ENCODE measurements at regions not wholly inside any gene's neighbourhood (a gene's known extent, or its start where the extent isn't known, plus 50 kb on each side); places are given as distances from the start of the nearest gene placed in this dataset.

GRCh38 chr2:16112972-16113560 lies 172.7 kb downstream of the MYCN start:
- TF ChIP-seq, protein P1, sequence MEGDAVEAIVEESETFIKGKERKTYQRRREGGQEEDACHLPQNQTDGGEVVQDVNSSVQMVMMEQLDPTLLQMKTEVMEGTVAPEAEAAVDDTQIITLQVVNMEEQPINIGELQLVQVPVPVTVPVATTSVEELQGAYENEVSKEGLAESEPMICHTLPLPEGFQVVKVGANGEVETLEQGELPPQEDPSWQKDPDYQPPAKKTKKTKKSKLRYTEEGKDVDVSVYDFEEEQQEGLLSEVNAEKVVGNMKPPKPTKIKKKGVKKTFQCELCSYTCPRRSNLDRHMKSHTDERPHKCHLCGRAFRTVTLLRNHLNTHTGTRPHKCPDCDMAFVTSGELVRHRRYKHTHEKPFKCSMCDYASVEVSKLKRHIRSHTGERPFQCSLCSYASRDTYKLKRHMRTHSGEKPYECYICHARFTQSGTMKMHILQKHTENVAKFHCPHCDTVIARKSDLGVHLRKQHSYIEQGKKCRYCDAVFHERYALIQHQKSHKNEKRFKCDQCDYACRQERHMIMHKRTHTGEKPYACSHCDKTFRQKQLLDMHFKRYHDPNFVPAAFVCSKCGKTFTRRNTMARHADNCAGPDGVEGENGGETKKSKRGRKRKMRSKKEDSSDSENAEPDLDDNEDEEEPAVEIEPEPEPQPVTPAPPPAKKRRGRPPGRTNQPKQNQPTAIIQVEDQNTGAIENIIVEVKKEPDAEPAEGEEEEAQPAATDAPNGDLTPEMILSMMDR (IDR thresholded peaks at IDR 0.05; ENCODE audit: insufficient read depth, low read depth, low read length, missing control alignments) = no peak
- no peak for DNase-seq (ENCODE audit: low read depth)
- H3K4me3 ChIP-seq (ENCODE audit: low read length) = no peak overlapping the region

- no peak for DNase-seq (ENCODE audit: low read depth)
- TF ChIP-seq, protein P1 (IDR thresholded peaks at IDR 0.05; ENCODE audit: insufficient read depth, low read depth, low read length, missing control alignments) = no peak
- no peak overlapping the region for H3K4me3 ChIP-seq (ENCODE audit: low read length)
Observed at GRCh38 chr2:16112251-16112971, 172.1 kb downstream of the MYCN start.

GRCh38 chr2:16111838-16112210 lies 171.5 kb downstream of the MYCN start:
- TF ChIP-seq, protein P1 (IDR thresholded peaks at IDR 0.05; ENCODE audit: insufficient read depth, low read depth, low read length, missing control alignments) = no peak
- no peak for DNase-seq (ENCODE audit: low read depth)
- H3K4me3 ChIP-seq (ENCODE audit: low read length) = no peak overlapping the region

DNA sequence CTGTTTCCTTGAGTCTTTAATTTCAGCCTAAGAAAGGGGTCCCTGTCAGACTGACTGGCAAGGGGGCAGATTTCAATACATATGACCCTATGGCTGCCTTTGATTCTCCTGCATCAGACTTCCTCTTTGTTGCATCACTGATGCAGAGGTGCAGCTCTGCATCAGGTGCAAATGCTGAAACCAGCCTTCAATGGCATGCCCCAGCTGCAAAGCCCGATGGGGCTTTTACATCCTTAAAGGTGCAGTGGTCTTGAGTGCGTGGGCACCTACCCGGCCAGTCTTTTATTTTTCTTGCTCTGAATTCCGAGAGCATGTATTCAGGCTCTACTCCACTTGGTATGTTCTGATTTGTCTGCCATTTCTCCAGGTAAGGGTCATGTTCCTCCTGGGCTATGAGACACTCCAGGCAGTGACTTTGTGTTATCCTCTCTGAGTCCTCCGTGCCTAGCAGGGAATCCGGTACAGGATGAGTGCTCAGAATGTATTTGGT lies 169.5 kb downstream of the MYCN start:
- H3K4me3 ChIP-seq (ENCODE audit: low read length) = no peak overlapping the region
- TF ChIP-seq, protein P1 (IDR thresholded peaks at IDR 0.05; ENCODE audit: insufficient read depth, low read depth, low read length, missing control alignments) = no peak
- DNase-seq (ENCODE audit: low read depth) = no peak

- TF ChIP-seq, protein P1 (IDR thresholded peaks at IDR 0.05; ENCODE audit: insufficient read depth, low read depth, low read length, missing control alignments) = no peak
- H3K4me3 ChIP-seq (ENCODE audit: low read length) = no peak overlapping the region
- DNase-seq (ENCODE audit: low read depth) = no peak
Observed at GRCh38 chr2:16109368-16109820, 169.0 kb downstream of the MYCN start.

- H3K4me3 ChIP-seq (ENCODE audit: low read length) = no peak overlapping the region
- DNase-seq (ENCODE audit: low read depth) = no peak
- TF ChIP-seq, protein P1 (IDR thresholded peaks at IDR 0.05; ENCODE audit: insufficient read depth, low read depth, low read length, missing control alignments) = no peak
Observed at GRCh38 chr2:16107246-16107645, 166.9 kb downstream of the MYCN start.

All from epithelial cell of esophagus (primary cell).